GM12878 (cell line): ENCODE measurements at regions not wholly inside any gene's neighbourhood (a gene's known extent, or its start where the extent isn't known, plus 50 kb on each side); places are given as distances from the start of the nearest gene placed in this dataset.

ENCODE experiments used
- ATAC-seq: fragments of 200-7000 bp; cut with Tn5 transposase; 3 replicates; pipeline ENCODE4 v1.9.1; 2020; ENCODE audit warnings: mild to moderate bottlenecking, moderate library complexity
- BruUV-seq: library from RNA; stranded (reverse); fragments of 400-500 nt; replicated peaks from 2 replicates; lab custom pipeline; 2021; lab: Mats Ljungman, UMichigan
- CTCF ChIA-PET: fragments of 300-600 bp; sonication (Branson Sonifier 250); formaldehyde crosslinking; extraction: SDS; loops from one replicate; lab custom pipeline; 2021; ENCODE audit warnings: inconsistent platforms; lab: Yijun Ruan, JAX
- POLR2A ChIA-PET: fragments of 350-600 bp; formaldehyde crosslinking; extraction: SDS; loops from one replicate; lab custom pipeline; 2021; ENCODE audit warnings: inconsistent platforms; lab: Charles Lee
- RAD21 ChIA-PET: fragments of 300-600 bp; sonication (Branson Sonifier 250); formaldehyde crosslinking; loops from one replicate; lab custom pipeline; 2023; ENCODE audit warnings: antibody characterized with exemption; ENCODE audit not compliant: unreplicated experiment; lab: Charles Lee
- SMC1A ChIA-PET: fragments of 300-600 bp; sonication (Branson Sonifier 250); formaldehyde crosslinking; loops from one replicate; lab custom pipeline; 2023; ENCODE audit not compliant: unreplicated experiment, uncharacterized antibody; lab: Charles Lee
- DNase-seq: peaks from one replicate; pipeline ENCODE4 v3.0.0-alpha.2; 2011; ENCODE audit warnings: low read depth, low spot score
- FAIRE-seq: peaks from 3 replicates; lab custom pipeline; 2011; peaks lifted over from hg19 to GRCh38; lab: Jason Lieb, UNC
- H2AFZ ChIP-seq: 2 replicates; pipeline ENCODE4 v1.6.0; 2011; ENCODE audit warnings: low read depth, low read length, control low read depth; ENCODE audit not compliant: control insufficient read depth
- H3K27ac ChIP-seq: 2 replicates; pipeline ENCODE4 v1.5.1; 2011; ENCODE audit warnings: control low read depth; ENCODE audit not compliant: control insufficient read depth, insufficient read depth
- H3K27me3 ChIP-seq, 2 experiments: replicated peaks in 1 of 2; 2 replicates each; pipeline versions ENCODE4 v1.6.0 to v1.6.1; 2011; ENCODE audit warnings: low read length in 1 of 2; ENCODE audit not compliant: control insufficient read depth in 2 of 2, insufficient read depth in 2 of 2
- H3K36me3 ChIP-seq, 2 experiments: 2 replicates each; pipeline ENCODE4 v1.5.1; 2011; ENCODE audit warnings: low read length in 1 of 2; ENCODE audit not compliant: control insufficient read depth in 2 of 2, insufficient read depth in 2 of 2
- H3K4me1 ChIP-seq: 2 replicates; pipeline ENCODE4 v1.6.1; 2011; ENCODE audit warnings: mild to moderate bottlenecking, low read length, moderate library complexity, mixed read lengths; ENCODE audit not compliant: control insufficient read depth, insufficient read depth
- H3K4me2 ChIP-seq: 2 replicates; pipeline ENCODE4 v1.6.0; 2011; ENCODE audit warnings: control low read depth; ENCODE audit not compliant: control insufficient read depth, insufficient read depth
- H3K4me3 ChIP-seq: fragments of 200-600 bp; sonication (generic); 2 replicates; pipeline ENCODE4 v1.5.1; 2016
- H3K79me2 ChIP-seq: 2 replicates; pipeline ENCODE4 v1.6.0; 2011; ENCODE audit warnings: low read length; ENCODE audit not compliant: control insufficient read depth, insufficient read depth
- H3K9ac ChIP-seq: 2 replicates; pipeline ENCODE4 v1.8.0; 2011; ENCODE audit warnings: low read length, control low read depth, mixed read lengths; ENCODE audit not compliant: control insufficient read depth, insufficient read depth
- H3K9me3 ChIP-seq: replicated peaks from 3 replicates; pipeline ENCODE4 v1.5.1; 2011; ENCODE audit warnings: mild to moderate bottlenecking, low read length; ENCODE audit not compliant: control insufficient read depth, insufficient read depth
- H4K20me1 ChIP-seq: 2 replicates; pipeline ENCODE4 v1.6.0; 2011; ENCODE audit not compliant: control insufficient read depth, insufficient read depth
- BACH1 ChIP-seq: fragments of 450-650 bp; IDR thresholded peaks from 2 replicates; pipeline ENCODE4 v1.6.1; 2017; ENCODE audit warnings: mild to moderate bottlenecking, borderline replicate concordance
- BMI1 ChIP-seq: fragments of 450-650 bp; IDR thresholded peaks from 2 replicates; pipeline ENCODE4 v1.6.1; 2016; ENCODE audit warnings: mild to moderate bottlenecking, moderate library complexity, borderline replicate concordance
- EZH2 ChIP-seq: IDR thresholded peaks from 2 replicates; pipeline ENCODE4 v1.6.1; 2012; ENCODE audit warnings: low read depth, mild to moderate bottlenecking, control low read depth, inconsistent platforms, low read length, borderline replicate concordance; ENCODE audit not compliant: control insufficient read depth
- KLF5 ChIP-seq: fragments of 450-650 bp; IDR thresholded peaks from 2 replicates; pipeline ENCODE4 v1.6.1; 2014; ENCODE audit warnings: mild to moderate bottlenecking; ENCODE audit not compliant: partially characterized antibody
- MTA2 ChIP-seq: fragments of 450-650 bp; IDR thresholded peaks from 2 replicates; pipeline ENCODE4 v1.6.1; 2016; ENCODE audit warnings: low read depth, mild to moderate bottlenecking, moderate library complexity
- NFXL1 ChIP-seq: fragments of 450-650 bp; IDR thresholded peaks from 2 replicates; pipeline ENCODE4 v1.6.1; 2017; ENCODE audit warnings: antibody characterized with exemption, mild to moderate bottlenecking, borderline replicate concordance
- PKNOX1 ChIP-seq: fragments of 450-650 bp; IDR thresholded peaks from 2 replicates; pipeline ENCODE4 v1.6.1; 2016; ENCODE audit warnings: mild to moderate bottlenecking
- POLR2AphosphoS5 ChIP-seq: IDR thresholded peaks from 2 replicates; pipeline ENCODE4 v1.6.1; 2011; ENCODE audit warnings: mild to moderate bottlenecking, low read length, inconsistent platforms
- RAD51 ChIP-seq: fragments of 450-650 bp; IDR thresholded peaks from 2 replicates; pipeline ENCODE4 v1.6.1; 2016; ENCODE audit warnings: moderate library complexity, mild to moderate bottlenecking, inconsistent platforms
- SMAD1 ChIP-seq: fragments of 450-650 bp; IDR thresholded peaks from 2 replicates; pipeline ENCODE4 v1.6.1; 2018; ENCODE audit warnings: mild to moderate bottlenecking, low read depth; ENCODE audit not compliant: partially characterized antibody
- SREBF1 ChIP-seq: IDR thresholded peaks from 2 replicates; pipeline ENCODE4 v1.6.1; 2012; ENCODE audit warnings: mild to moderate bottlenecking, low read length
- STAT1 ChIP-seq: fragments of 450-650 bp; conservative IDR thresholded peaks from 2 replicates; pipeline ENCODE4 v1.6.1; 2014; ENCODE audit warnings: antibody characterized with exemption, mild to moderate bottlenecking
- ZBTB40 ChIP-seq: fragments of 450-650 bp; IDR thresholded peaks from 2 replicates; pipeline ENCODE4 v1.6.1; 2016; ENCODE audit warnings: mild to moderate bottlenecking, moderate library complexity, borderline replicate concordance
- WGBS: methylation state at CpG from one replicate; pipeline ENCODE4 v1.1.6; 2016; ENCODE audit warnings: low lambda C conversion rate; ENCODE audit not compliant: insufficient replicate concordance, insufficient coverage; ENCODE audit errors: missing lambda C conversion rate; 5-methylcytosine and 5-hydroxymethylcytosine counted together
- in situ Hi-C: fragments of 300-500 bp; cut with MboI; formaldehyde crosslinking; loops from 9 replicates; pipeline ENCODE4 v1.14.3; 2018; ENCODE audit warnings: mixed read lengths
- intact Hi-C: fragments of 100-400 bp; cut with micrococcal nuclease; formaldehyde crosslinking; loops from one replicate; pipeline ENCODE4 v1.14.2; 2022; ENCODE audit not compliant: unreplicated experiment
- TF ChIP-seq, protein P1 (sequence below): fragments of 450-650 bp; IDR thresholded peaks from 2 replicates; pipeline ENCODE4 v1.6.1; 2018; ENCODE audit warnings: mild to moderate bottlenecking, low read depth, moderate library complexity; ENCODE audit not compliant: partially characterized antibody
- TF ChIP-seq, protein P2 (sequence below): fragments of 450-650 bp; IDR thresholded peaks from 2 replicates; pipeline ENCODE4 v1.6.1; 2017; ENCODE audit warnings: low read depth, mild to moderate bottlenecking, moderate library complexity

DNA sequence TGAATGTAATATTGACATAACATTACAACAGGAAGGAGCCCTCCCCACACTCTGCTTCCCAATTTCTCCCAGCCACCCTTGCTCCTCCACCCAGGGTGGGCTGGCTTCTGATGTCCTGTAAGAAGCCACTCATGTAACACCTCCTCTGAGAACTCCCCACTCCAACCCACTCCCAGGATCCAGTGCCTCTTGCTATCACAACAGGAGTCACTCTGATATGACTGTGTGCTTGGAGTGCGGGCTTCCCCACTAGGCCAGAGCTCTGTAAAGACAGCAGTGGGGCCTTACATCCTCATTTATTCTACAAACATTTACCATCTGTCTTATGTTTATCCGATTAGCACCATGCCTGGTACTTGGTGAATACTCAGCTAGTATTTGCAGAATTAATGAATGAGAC is 65.1 kb downstream of the PTGR3 start:
- Histone ChIP-seq H3K9ac (no peak overlapping the region), H3K4me1 (no peaks in the 10 kb centered on the region), H3K4me3 (no peak overlapping the region), H4K20me1 (no peaks in the 10 kb centered on the region), H3K4me2 (no peak overlapping the region), H2AFZ (no peak overlapping the region), H3K27me3 (0 out of 4 replicates have a peak, but pooled peaks cover 0 to 2% of the 10 kb centered on the region in 2 experiments), H3K36me3 (no peaks in the 10 kb centered on the region), H3K9me3 (no peaks in the 10 kb centered on the region), H3K27ac (no peak overlapping the region), H3K79me2 (no peaks in the 10 kb centered on the region)
- in situ Hi-C loops = no loop called here
- no peak for ATAC-seq
- POLR2A ChIA-PET = no interaction called here
- CTCF ChIA-PET = no interaction called here
- DNase-seq = no peak
- BruUV-seq = no TSS peak
- intact Hi-C loops = no loop called here
- no peak for FAIRE-seq
- TF ChIP-seq PKNOX1 (no peak), MTA2 (no peak), SREBF1 (no peak), RAD51 (no peak), NFXL1 (no peak), EZH2 (no peak), BACH1 (no peak), SMAD1 (no peak), KLF5 (no peak), ZBTB40 (no peak), POLR2AphosphoS5 (no peak), STAT1 (no peak), BMI1 (no peak)
- TF ChIP-seq, protein P1, sequence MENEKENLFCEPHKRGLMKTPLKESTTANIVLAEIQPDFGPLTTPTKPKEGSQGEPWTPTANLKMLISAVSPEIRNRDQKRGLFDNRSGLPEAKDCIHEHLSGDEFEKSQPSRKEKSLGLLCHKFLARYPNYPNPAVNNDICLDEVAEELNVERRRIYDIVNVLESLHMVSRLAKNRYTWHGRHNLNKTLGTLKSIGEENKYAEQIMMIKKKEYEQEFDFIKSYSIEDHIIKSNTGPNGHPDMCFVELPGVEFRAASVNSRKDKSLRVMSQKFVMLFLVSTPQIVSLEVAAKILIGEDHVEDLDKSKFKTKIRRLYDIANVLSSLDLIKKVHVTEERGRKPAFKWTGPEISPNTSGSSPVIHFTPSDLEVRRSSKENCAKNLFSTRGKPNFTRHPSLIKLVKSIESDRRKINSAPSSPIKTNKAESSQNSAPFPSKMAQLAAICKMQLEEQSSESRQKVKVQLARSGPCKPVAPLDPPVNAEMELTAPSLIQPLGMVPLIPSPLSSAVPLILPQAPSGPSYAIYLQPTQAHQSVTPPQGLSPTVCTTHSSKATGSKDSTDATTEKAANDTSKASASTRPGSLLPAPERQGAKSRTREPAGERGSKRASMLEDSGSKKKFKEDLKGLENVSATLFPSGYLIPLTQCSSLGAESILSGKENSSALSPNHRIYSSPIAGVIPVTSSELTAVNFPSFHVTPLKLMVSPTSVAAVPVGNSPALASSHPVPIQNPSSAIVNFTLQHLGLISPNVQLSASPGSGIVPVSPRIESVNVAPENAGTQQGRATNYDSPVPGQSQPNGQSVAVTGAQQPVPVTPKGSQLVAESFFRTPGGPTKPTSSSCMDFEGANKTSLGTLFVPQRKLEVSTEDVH = no peak
- TF ChIP-seq, protein P2, sequence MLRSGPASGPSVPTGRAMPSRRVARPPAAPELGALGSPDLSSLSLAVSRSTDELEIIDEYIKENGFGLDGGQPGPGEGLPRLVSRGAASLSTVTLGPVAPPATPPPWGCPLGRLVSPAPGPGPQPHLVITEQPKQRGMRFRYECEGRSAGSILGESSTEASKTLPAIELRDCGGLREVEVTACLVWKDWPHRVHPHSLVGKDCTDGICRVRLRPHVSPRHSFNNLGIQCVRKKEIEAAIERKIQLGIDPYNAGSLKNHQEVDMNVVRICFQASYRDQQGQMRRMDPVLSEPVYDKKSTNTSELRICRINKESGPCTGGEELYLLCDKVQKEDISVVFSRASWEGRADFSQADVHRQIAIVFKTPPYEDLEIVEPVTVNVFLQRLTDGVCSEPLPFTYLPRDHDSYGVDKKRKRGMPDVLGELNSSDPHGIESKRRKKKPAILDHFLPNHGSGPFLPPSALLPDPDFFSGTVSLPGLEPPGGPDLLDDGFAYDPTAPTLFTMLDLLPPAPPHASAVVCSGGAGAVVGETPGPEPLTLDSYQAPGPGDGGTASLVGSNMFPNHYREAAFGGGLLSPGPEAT = no peak
- SMC1A ChIA-PET = no interaction called here
- RAD21 ChIA-PET = no interaction called here
- 54% methylated on average over 2 of the region's 2 CpGs for WGBS
